HepG2 (cell line): ENCODE measurements at regions not wholly inside any gene's neighbourhood (a gene's known extent, or its start where the extent isn't known, plus 50 kb on each side); places are given as distances from the start of the nearest gene placed in this dataset.
A peak's percentile ranks its signal among the peaks of the same experiment; 100 is the strongest.

Experiments used
- ATAC-seq: fragments of 200-7000 bp; cut with Tn5 transposase; 3 replicates; pipeline ENCODE4 v1.9.1; 2020; ENCODE audit warnings: mild to moderate bottlenecking, moderate library complexity
- BruUV-seq: library from RNA; stranded (reverse); fragments of 400-500 nt; replicated peaks from 2 replicates; lab custom pipeline; 2021; lab: Mats Ljungman, UMichigan
- CTCF ChIA-PET: fragments of 300-600 bp; formaldehyde crosslinking; extraction: SDS; loops from one replicate; lab custom pipeline; 2021; ENCODE audit warnings: low total read pairs, inconsistent platforms, low intra/inter-chr PET ratio; lab: Yijun Ruan, JAX
- POLR2A ChIA-PET: fragments of 350-600 bp; sonication (Branson Sonifier 250); formaldehyde crosslinking; loops from one replicate; lab custom pipeline; 2020; ENCODE audit warnings: antibody characterized with exemption, inconsistent platforms; lab: Yijun Ruan, JAX
- DNase-seq: peaks from one replicate; pipeline ENCODE4 v3.0.0-alpha.2; 2015; ENCODE audit warnings: low spot score
- FAIRE-seq: peaks from 3 replicates; lab custom pipeline; 2011; peaks lifted over from hg19 to GRCh38; lab: Jason Lieb, UNC
- H2AFZ ChIP-seq: one replicate; pipeline ENCODE4 v1.6.1; 2011; ENCODE audit warnings: low read length, inconsistent platforms
- H3K27ac ChIP-seq: fragments of 300-600 bp; 3 replicates; pipeline ENCODE4 v1.8.0; 2011; ENCODE audit warnings: mixed run types, mild to moderate bottlenecking, mixed read lengths, low read length, inconsistent platforms; ENCODE audit not compliant: insufficient read depth; ENCODE audit errors: extremely low read length
- H3K27me3 ChIP-seq, 2 experiments: fragments of 200-600 bp in 1 of 2; 2 replicates in 1 of 2; 3 replicates in 1 of 2; pipeline versions ENCODE4 v1.6.0 to v1.8.0; 2011; ENCODE audit warnings: low read length in 2 of 2, mild to moderate bottlenecking in 2 of 2, moderate library complexity in 2 of 2, inconsistent platforms in 1 of 2; ENCODE audit not compliant: insufficient read depth in 2 of 2, control insufficient read depth in 1 of 2
- H3K36me3 ChIP-seq, 2 experiments: fragments of 200-600 bp in 1 of 2; replicated peaks in 1 of 2; 2 replicates in 1 of 2; 3 replicates in 1 of 2; pipeline versions ENCODE4 v1.5.1 to v1.8.0; 2011; ENCODE audit warnings: low read length in 2 of 2, inconsistent platforms in 1 of 2; ENCODE audit not compliant: insufficient read depth in 2 of 2, control insufficient read depth in 1 of 2
- H3K4me1 ChIP-seq: 2 replicates; pipeline ENCODE4 v1.5.1; 2012; ENCODE audit warnings: low read length, inconsistent platforms; ENCODE audit not compliant: insufficient read depth
- H3K4me2 ChIP-seq: 2 replicates; pipeline ENCODE4 v1.6.0; 2011; ENCODE audit warnings: low read depth, low read length, inconsistent platforms
- H3K4me3 ChIP-seq, 3 experiments: fragments of 200-600 bp in 1 of 3; sonication (generic), shearing (Covaris generic) in 1 of 3; replicated peaks in 1 of 3; 2 replicates each; pipeline ENCODE4 v1.5.1; 2011 to 2016; ENCODE audit warnings: low read length in 3 of 3, inconsistent platforms in 2 of 3, low read depth in 2 of 3, mild to moderate bottlenecking in 2 of 3, control low read depth in 1 of 3, mixed read lengths in 1 of 3; ENCODE audit not compliant: insufficient read depth in 1 of 3
- H3K79me2 ChIP-seq: one replicate; pipeline ENCODE4 v1.6.1; 2011; ENCODE audit warnings: low read length, inconsistent platforms; ENCODE audit not compliant: insufficient read depth
- H3K9ac ChIP-seq: 2 replicates; pipeline ENCODE4 v1.6.0; 2011; ENCODE audit warnings: mild to moderate bottlenecking, low read depth, low read length, inconsistent platforms; ENCODE audit not compliant: insufficient read depth
- H3K9me3 ChIP-seq: 2 replicates; pipeline ENCODE4 v1.5.1; 2012; ENCODE audit warnings: mild to moderate bottlenecking, low read length
- H4K20me1 ChIP-seq: 2 replicates; pipeline ENCODE4 v1.6.0; 2011; ENCODE audit warnings: inconsistent platforms, mild to moderate bottlenecking, low read length, moderate library complexity; ENCODE audit not compliant: insufficient read depth
- ATRX ChIP-seq: sonication (generic); formaldehyde crosslinking; IDR thresholded peaks from 2 replicates; pipeline ENCODE4 v1.4.0; 2020; ENCODE audit warnings: missing genetic modification reagents, borderline replicate concordance
- BORCS8-MEF2B ChIP-seq: sonication (generic); formaldehyde crosslinking; IDR thresholded peaks from 2 replicates; pipeline ENCODE4 v1.8.0; 2022; ENCODE audit warnings: mild to moderate bottlenecking, missing genetic modification reagents
- CERS6 ChIP-seq: sonication (generic); formaldehyde crosslinking; IDR thresholded peaks from 2 replicates; pipeline ENCODE4 v1.5.0; 2020; ENCODE audit warnings: missing genetic modification reagents
- CHD4 ChIP-seq: fragments of 200-600 bp; sonication (generic); IDR thresholded peaks from 2 replicates; pipeline ENCODE4 v1.7.0; 2017; ENCODE audit warnings: mild to moderate bottlenecking, low read length, borderline replicate concordance
- MAFF ChIP-seq: IDR thresholded peaks from 2 replicates; pipeline ENCODE4 v1.6.1; 2011; ENCODE audit warnings: low read depth, low read length, improper control_type of control experiment
- MAFK ChIP-seq, 2 experiments: IDR thresholded peaks in 1 of 2; conservative IDR thresholded peaks in 1 of 2; 2 replicates each; pipeline ENCODE4 v1.6.1; 2011; ENCODE audit warnings: improper control_type of control experiment in 2 of 2, low read length in 2 of 2
- PBX2 ChIP-seq: IDR thresholded peaks from 2 replicates; pipeline ENCODE4 v1.6.1; 2016; ENCODE audit warnings: control low read depth
- TEAD3 ChIP-seq: optimal IDR thresholded peaks from 2 replicates; pipeline ENCODE3; 2016; ENCODE audit warnings: borderline replicate concordance
- THAP9 ChIP-seq: sonication (generic); formaldehyde crosslinking; IDR thresholded peaks from 2 replicates; pipeline ENCODE4; 2020; ENCODE audit warnings: missing genetic modification reagents, mild to moderate bottlenecking, borderline replicate concordance
- ZBTB20 ChIP-seq: sonication (generic); formaldehyde crosslinking; IDR thresholded peaks from 2 replicates; pipeline ENCODE4 v1.8.1; 2023; ENCODE audit warnings: missing genetic modification reagents, low read depth, mild to moderate bottlenecking, borderline replicate concordance
- ZNF343 ChIP-seq: sonication (generic); formaldehyde crosslinking; IDR thresholded peaks from 2 replicates; pipeline ENCODE4 v1.4.0; 2020; ENCODE audit warnings: mild to moderate bottlenecking, missing genetic modification reagents
- ZNF567 ChIP-seq: sonication (generic); formaldehyde crosslinking; IDR thresholded peaks from 2 replicates; pipeline ENCODE4 v1.8.1; 2023; ENCODE audit warnings: mild to moderate bottlenecking, missing genetic modification reagents, borderline replicate concordance
- ZNF580 ChIP-seq: IDR thresholded peaks from 2 replicates; pipeline ENCODE4 v1.6.1; 2016; ENCODE audit warnings: low read depth, borderline replicate concordance
- ZNF607 ChIP-seq: sonication (generic); formaldehyde crosslinking; IDR thresholded peaks from 2 replicates; pipeline ENCODE4 v1.5.1; 2020; ENCODE audit warnings: missing genetic modification reagents, mild to moderate bottlenecking, borderline replicate concordance
- WGBS: methylation state at CpG from one replicate; pipeline ENCODE4 v1.1.6; 2017; ENCODE audit warnings: low lambda C conversion rate; 5-methylcytosine and 5-hydroxymethylcytosine counted together
- in situ Hi-C: cut with HindIII; loops from 2 replicates; pipeline ENCODE4 v1.10.0; 2017; ENCODE audit warnings: low pct_unique_long_range_greater_than_20kb; ENCODE audit not compliant: extremely low pct_ligation_motif_present
- intact Hi-C: fragments of 100-400 bp; cut with micrococcal nuclease; formaldehyde crosslinking; loops from one replicate; pipeline ENCODE4 v1.10.0; 2022; ENCODE audit not compliant: unreplicated experiment

GRCh38 chr18:59751186-59751585, 54.0 kb upstream of the CCBE1 start:
- no TSS peak for BruUV-seq
- no peak overlapping the region for H3K4me3 ChIP-seq
- no peaks in the 10 kb centered on the region for H3K9me3 ChIP-seq
- POLR2A ChIA-PET: no interaction called here
- CTCF ChIA-PET: no interaction called here
- H3K4me2 ChIP-seq: no peak overlapping the region
- DNase-seq: no peak
- no peak for FAIRE-seq
- H3K36me3 ChIP-seq: no peaks in the 10 kb centered on the region
- intact Hi-C loops: no loop called here
- no peak overlapping the region for H3K9ac ChIP-seq
- H3K4me1 ChIP-seq: no peaks in the 10 kb centered on the region
- no peak overlapping the region for H2AFZ ChIP-seq
- ATAC-seq: no peak
- no peaks in the 10 kb centered on the region for H4K20me1 ChIP-seq
- TF ChIP-seq ZNF343 (no peak), ZNF567 (CRISPR knock-in tag) (no peak), MAFF (peak; percentile 5; the same call in 1 of the 2 replicates), MAFK (conservative IDR thresholded peaks at IDR 0.05 in 1 of 2, IDR thresholded peaks at IDR 0.05 in 1 of 2; ENCODE audit: low read length in 2 of 2) (peak in 1 of 2 experiments; percentile 31; a peak in 2 of 4 replicates), ZNF580 (no peak), BORCS8-MEF2B (CRISPR knock-in tag) (no peak), ZBTB20 (CRISPR knock-in tag) (no peak)
- H3K27ac ChIP-seq: no peak overlapping the region
- H3K79me2 ChIP-seq: no peaks in the 10 kb centered on the region
- in situ Hi-C loops: no loop called here
- no peaks in the 10 kb centered on the region; a peak in 1 of 5 replicates for H3K27me3 ChIP-seq

- DNase-seq (no peak), ATAC-seq (no peak), FAIRE-seq (no peak)
- CTCF ChIA-PET: no interaction called here
- intact Hi-C loops: no loop called here
- in situ Hi-C loops: no loop called here
- no peak overlapping the region for H3K27ac ChIP-seq
- no peaks in the 10 kb centered on the region for H3K79me2 ChIP-seq
- no peak overlapping the region for H3K9ac ChIP-seq
- no peaks in the 10 kb centered on the region for H3K36me3 ChIP-seq
- WGBS: 1% methylated on average over 2 of the region's 2 CpGs
- H3K9me3 ChIP-seq: no peaks in the 10 kb centered on the region
- no peaks in the 10 kb centered on the region for H3K4me1 ChIP-seq
- no peaks in the 10 kb centered on the region; a peak in 1 of 5 replicates for H3K27me3 ChIP-seq
- POLR2A ChIA-PET: no interaction called here
- no peak overlapping the region for H3K4me2 ChIP-seq
- H3K4me3 ChIP-seq: no peak overlapping the region
- no peak overlapping the region for H2AFZ ChIP-seq
- H4K20me1 ChIP-seq: no peaks in the 10 kb centered on the region
- BruUV-seq: no TSS peak
- TF ChIP-seq ATRX (CRISPR knock-in tag) (no peak), CERS6 (CRISPR knock-in tag) (no peak), PBX2 (no peak), ZNF607 (CRISPR knock-in tag) (no peak), THAP9 (CRISPR knock-in tag) (no peak), CHD4 (no peak), TEAD3 (CRISPR knock-in tag) (no peak)
Measured at GRCh38 chr18:59748628-59749360, 51.6 kb upstream of the CCBE1 start.
